Forelimb muscle (tissue), 1 donor: ENCODE measurements at regions not wholly inside any gene's neighbourhood (a gene's known extent, or its start where the extent isn't known, plus 50 kb on each side); places are given as distances from the start of the nearest gene placed in this dataset.

Experiments
- DNase-seq: peaks from one replicate; pipeline ENCODE4 v3.0.0-alpha.2; 2013; ENCODE audit warnings: low read depth

DNA sequence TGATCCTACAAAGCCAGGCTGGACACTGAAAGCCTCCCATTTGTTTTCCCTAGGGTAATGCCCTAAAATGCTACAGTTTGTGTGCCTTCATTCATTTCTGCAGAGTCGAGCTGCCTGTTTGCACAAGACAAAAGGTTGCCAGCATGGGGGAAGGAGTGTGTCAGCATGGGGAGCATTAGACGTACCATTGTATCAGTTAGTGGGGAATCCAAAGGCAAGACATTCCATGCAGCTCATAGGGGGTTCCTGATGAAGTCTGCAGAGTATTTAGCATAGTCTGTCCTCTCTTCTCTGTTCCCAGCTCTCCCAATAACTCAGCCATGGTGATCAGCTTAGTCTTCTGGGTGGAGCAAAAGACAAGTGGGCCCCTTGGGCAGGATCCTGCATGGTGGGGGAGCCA lies 276.9 kb upstream of the PCDH7 start:
- DNase-seq, result no peak

DNA sequence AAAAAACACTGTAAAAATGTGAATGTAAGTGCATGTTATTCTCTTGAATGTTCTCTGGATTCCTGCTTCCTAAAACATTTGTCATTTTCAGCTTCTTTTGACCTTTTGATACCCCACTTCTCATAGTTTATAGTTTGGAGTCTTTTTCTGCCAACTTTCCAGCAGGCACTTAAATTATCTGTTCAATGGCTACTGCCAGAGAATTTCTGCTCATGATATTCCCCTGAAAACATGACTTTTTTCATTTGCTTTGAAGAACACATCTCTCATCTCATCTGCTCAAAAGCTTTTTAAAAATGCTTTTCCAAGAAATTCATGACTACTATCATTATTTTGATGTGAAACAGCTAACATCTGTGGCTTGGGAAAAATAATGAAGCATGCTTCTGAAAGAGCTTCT lies 269.7 kb upstream of the PCDH7 start:
- DNase-seq, result no peak

DNA sequence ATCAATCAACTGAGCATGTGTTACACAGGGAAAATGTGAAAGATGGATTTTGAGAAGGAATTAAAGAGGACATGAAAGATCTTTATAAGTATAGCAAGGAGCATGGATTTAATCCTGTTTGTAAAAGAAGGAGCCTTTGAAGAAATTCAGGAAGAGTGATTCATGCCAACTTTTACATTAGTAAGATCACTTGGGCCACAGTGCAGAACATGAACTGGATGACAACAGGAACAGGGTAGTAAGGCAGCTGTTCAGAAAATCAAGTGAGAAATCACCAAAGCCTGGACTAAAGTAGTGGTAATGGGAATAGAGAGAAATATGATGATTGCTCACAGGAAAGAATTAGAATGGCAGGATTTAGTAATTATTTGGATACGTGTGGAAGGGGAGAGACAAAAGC lies 265.7 kb upstream of the PCDH7 start:
- DNase-seq, result no peak

DNA sequence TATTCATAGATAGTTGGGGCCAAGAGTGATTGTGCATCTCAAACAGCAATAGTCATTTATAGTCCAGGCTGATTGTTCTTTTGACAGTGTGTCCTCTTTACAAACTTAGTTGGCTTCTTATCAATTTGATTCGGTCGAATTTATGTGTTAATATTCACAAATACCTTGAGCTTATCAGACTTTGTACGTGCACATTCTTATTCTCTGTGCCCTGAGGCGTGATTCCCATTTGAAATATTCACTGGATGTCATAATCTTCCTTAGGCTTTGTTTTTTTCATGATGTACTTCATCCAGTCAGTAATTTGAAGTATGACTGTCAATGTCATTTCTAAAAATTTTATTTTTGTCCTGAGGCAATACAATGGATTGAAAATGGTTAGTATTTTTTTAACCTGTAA lies 263.5 kb upstream of the PCDH7 start:
- DNase-seq, result no peak

GRCh38 chr4:30460818-30461217 lies 259.4 kb upstream of the PCDH7 start:
- DNase-seq, result no peak

- DNase-seq, result no peak
Observed at GRCh38 chr4:30461218-30461617, 259.0 kb upstream of the PCDH7 start.

DNA sequence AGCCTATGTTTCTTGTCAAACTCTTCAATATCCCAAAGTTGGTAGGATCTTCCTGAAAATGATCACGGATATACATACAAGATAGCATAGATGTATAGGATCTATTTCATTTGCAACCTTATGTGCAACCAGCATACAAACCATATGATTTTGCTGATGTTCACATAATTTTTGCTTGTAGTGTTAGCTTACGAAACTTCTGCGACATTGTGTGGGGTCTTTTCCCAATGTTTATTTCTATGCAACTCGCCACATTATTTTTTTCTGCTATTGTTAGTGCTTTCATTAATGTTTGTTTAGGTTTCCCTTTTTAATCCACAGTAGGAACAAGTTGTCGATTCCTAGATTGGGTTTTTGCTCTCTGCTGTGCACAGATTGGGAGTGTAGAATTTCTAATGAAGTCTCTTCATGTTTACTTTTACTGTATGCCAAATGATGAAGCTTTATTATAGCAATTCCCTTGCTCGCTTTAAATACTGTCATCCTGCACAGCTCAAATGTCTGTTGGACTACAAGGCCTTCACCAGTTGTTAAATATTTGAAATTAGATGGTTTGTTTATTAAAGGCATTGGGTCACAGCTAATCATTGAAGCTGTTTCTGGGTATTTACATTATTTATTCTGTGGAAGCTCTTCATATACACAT lies 257.6 kb upstream of the PCDH7 start:
- DNase-seq, result no peak

GRCh38 chr4:30471861-30472260 lies 248.3 kb upstream of the PCDH7 start:
- DNase-seq, result no peak

DNA sequence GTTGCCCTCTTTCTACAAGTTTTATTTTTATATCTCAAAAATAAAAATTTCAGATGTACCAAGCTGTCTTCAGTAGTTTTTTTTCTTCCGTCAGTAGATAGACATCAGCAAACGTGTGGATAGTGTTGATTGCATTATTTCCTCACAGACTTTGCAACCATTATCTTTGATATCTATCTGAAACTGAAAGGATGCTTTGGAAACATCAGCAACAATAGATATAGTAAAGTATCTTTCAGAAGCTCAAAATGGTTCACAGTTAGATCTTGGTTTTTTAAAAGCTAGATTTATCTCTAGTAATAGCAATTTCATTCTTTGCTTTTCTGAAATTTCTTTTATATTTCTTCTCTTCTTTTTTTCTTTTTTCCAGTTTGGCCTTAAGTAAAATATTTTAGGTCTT lies 246.9 kb upstream of the PCDH7 start:
- no peak for DNase-seq

DNA sequence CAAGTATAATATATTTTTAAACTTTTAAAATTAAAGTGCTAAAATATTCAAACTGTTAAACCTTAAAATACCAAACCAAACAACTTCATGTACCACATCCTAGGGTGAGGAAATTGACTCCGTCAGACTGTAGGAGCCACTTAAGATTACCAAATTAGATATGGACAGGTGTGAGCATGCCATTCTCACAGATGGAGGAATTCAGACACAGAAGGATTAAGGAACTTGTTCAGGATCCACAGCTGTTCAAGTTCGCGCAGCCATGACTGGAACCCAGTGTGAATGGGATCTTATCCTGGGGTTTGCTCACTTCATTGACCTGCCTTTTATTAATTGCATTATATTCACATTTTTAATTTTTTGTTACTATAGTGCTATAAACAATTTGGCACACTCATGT lies 224.9 kb upstream of the PCDH7 start:
- no peak for DNase-seq

GRCh38 chr4:30495651-30496310 lies 224.4 kb upstream of the PCDH7 start:
- DNase-seq, result no peak

DNA sequence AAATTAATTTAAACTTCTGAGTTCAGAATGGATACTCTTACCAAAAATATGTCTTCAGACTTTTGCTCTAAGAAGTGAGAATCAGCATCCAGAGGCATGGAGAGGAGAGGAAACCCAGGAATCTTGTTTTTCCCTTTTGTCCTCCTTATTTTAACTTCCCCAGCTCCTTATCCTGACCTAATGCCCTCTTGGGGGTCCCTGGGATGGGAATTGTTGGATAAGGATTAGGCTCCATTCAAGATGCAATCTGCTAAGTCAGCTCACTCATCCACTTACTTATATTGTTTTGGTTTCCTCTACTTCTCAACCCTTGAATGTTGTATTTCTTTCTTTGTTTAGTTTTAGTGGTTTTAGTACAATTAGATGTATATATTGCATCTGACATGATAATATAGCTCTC lies 208.4 kb upstream of the PCDH7 start:
- no peak for DNase-seq

- DNase-seq, result no peak
Observed at GRCh38 chr4:30518211-30518610, 202.0 kb upstream of the PCDH7 start.

- peak; percentile 14 for DNase-seq
Observed at GRCh38 chr4:30525662-30526315, 194.4 kb upstream of the PCDH7 start.

DNA sequence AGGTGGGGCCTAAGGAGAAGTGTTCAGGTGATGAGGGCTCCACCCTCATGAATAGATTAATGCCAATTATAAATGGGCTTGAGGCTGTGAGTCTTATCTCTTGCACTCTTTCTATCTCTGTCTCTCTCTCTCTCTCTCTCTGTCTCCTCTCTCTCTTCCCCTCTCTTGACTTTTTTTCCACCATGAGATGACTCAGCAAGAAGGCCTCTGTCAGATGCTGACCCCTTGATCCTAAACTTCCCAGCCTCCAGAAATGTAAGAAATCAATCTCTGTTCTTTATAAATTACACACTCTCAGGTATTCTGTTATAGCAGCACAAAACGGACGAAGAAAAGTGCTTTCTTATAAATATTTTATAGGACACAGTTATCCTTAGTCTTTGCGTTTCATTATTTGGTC lies 184.9 kb upstream of the PCDH7 start:
- DNase-seq, result no peak

DNA sequence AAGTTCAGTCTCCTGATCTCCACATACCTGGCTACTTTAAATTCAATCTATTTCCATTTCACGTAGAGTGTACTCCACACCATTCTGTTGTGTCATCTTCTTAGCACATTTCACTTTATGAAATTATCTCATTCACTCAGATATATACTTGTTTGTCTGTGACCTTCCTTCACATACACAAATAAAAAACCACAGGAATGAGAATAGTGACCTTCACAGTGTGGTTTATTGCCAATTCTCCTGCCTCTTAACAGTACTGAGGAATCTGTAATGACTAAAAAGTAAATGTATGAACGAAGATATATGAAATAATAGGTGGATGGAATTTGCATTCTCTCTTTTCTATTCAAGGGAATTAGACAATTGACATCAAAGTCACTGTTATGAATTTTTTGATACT lies 183.9 kb upstream of the PCDH7 start:
- no peak for DNase-seq

GRCh38 chr4:30537456-30537855 lies 182.7 kb upstream of the PCDH7 start:
- peak; percentile 20 for DNase-seq

GRCh38 chr4:30538794-30539193 lies 181.4 kb upstream of the PCDH7 start:
- DNase-seq, result no peak

- no peak for DNase-seq
Observed at GRCh38 chr4:30543057-30543456, 177.1 kb upstream of the PCDH7 start.

- DNase-seq, result no peak
Observed at GRCh38 chr4:30553151-30553550, 167.0 kb upstream of the PCDH7 start.

DNA sequence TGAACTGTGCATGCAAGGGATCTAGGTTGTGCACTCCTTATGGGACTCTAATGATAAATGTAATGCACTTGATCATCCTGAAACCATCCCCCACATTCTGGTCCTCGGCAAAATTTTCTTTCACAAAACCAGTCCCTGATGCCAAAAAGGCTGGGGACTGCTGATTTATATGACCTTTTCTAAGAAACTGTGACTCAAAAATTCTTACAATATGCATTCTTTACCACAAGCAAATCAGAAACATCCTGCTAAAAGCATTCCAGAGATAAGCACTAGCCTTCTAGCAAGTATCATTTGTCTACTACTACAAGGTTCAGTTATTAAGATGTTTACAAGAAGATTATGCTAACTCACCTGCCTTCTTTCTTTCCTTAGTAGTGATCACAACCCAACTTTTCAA lies 166.5 kb upstream of the PCDH7 start:
- DNase-seq, result no peak

DNA sequence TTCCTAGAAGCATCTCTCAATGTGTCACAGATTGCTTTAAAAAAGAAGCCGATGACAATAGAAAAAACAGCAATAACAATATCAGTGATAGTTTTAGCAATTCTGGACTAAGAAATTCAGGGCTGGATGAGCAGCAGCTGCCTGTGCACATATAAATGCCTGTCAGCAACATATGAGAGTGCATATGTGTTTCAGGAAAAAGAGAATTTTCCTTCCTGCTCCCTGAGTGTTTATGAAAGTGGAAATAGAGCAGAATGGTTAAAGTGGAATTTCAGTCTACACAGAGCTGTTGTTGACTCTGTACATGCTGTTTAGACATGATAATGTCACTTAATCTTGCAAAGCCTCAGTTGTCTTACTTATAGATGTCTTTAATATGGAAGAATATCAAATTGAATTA lies 164.4 kb upstream of the PCDH7 start:
- DNase-seq, result no peak

DNA sequence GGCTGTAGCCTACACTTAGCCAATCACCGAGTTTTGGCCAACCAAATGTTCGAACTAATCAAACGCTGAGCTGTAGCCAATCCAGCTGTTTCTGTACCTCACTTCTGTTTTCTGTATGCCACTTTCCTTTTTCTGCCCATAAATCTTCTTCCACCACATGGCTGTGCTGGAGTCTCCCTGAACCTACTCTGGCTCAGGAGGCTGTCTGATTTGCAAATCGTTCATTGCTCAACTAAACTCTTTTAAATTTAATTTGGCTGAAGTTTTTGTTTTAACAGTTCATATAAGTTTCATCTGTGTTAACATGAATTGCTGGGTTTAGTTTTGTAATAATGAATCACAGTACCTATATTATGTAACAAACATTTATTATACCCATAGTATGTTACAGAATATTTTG lies 160.7 kb upstream of the PCDH7 start:
- DNase-seq, result no peak
